ENCODE measurements at regions not wholly inside any gene's neighbourhood (a gene's known extent, or its start where the extent isn't known, plus 50 kb on each side); places are given as distances from the start of the nearest gene placed in this dataset.
"Not testable (repeated sequence)": the region's sequence is repeated elsewhere in the genome, so short reads cannot be mapped to it uniquely, and the experiment has no call there.

DNA sequence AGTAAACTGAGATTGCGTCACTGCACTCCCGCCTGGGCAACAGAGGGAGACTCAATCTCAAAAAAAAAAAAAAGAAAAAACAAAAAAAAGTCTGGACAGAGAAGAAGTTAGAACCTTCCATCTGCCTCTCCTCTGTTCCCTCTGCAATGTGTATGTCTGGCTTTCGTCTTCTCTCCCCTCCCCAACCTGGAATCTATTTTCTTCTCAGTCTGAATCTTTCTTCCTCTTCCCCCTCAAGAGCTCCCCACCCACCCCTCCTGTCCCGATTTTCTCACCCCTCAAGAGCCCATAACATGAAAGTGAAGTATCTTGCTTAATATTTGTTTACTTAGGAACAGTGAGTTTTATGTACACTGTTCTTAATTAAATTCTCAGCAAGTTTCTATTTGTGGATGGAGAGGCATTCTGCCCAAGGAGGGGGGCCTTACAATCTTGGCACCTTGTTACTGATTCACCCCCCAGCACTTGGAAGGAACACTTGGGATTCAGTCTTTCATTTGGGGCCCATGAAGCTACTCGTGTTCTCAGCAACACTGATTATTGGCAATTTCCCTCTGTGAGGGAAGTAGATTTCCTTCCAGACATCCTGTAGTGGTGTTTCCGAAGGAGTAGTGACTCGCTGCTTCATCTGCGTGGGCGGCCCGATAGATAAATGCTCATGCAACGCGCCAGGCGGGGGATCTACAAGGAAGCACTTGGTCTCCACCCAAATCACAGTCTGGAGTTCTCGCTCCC is 69.3 kb upstream of the SRSF6 start:
- Mint-ChIP-seq H3K9me3 (peaks cover 0 to 3% (median 0%) of the 10 kb centered on the region in 7 donors), H3K36me3 (no peaks in the 10 kb centered on the region), H3K4me1 (no peaks in the 10 kb centered on the region), H3K27me3 (peaks cover 12% of the 10 kb centered on the region), H3K27ac (no peak overlapping the region), H3K4me3 (no peak overlapping the region)
- no peak overlapping the region for H3K27ac ChIP-seq (ENCODE audit: insufficient read depth, low read length, poor library complexity, severe bottlenecking)
- no peaks in the 10 kb centered on the region for H3K4me1 ChIP-seq (ENCODE audit: control insufficient read depth, insufficient read depth, low read length, poor library complexity, severe bottlenecking)
- no peaks in the 10 kb centered on the region for H3K9me3 ChIP-seq (ENCODE audit: control insufficient read depth in 2 of 2, low read length in 2 of 2)
- no peak overlapping the region for H3K4me3 ChIP-seq (ENCODE audit: low read depth, low read length)
- DNase-seq (no peak), ATAC-seq (ENCODE audit: low read depth in 2 of 2) (no peak)
- peaks cover 3% of the 10 kb centered on the region for H3K27me3 ChIP-seq (ENCODE audit: control insufficient read depth, insufficient read depth, low read length)
- H3K36me3 ChIP-seq (ENCODE audit: control insufficient read depth, insufficient read depth, low read length), result no peaks in the 10 kb centered on the region

DNA sequence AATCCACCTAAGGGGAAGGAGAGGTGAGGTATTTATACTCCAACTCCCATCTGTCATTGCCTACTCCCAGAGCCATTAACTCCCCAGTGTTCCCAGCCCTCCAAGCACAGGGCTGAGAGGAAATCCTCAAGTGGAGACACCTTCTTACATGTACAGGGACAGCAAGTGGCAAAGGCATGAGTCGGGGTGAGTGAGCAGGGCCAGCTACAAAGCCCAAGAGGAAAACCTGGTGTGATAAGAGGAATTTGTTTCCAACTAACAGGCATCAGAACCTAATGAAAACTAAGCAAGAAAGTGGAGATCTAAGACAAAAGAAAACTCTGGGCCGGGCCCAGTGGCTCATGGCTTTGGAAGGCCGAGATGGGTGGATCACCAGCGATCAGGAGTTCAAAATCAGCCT is 70.0 kb upstream of the SRSF6 start:
- ATAC-seq (ENCODE audit: low read depth in 2 of 2) (no peak), DNase-seq (no peak)
- Histone ChIP-seq H3K9me3 (ENCODE audit: control insufficient read depth in 2 of 2, low read length in 2 of 2) (no peaks in the 10 kb centered on the region), H3K4me1 (ENCODE audit: control insufficient read depth, insufficient read depth, low read length, poor library complexity, severe bottlenecking) (no peaks in the 10 kb centered on the region), H3K27ac (ENCODE audit: insufficient read depth, low read length, poor library complexity, severe bottlenecking) (no peak overlapping the region), H3K27me3 (ENCODE audit: control insufficient read depth, insufficient read depth, low read length) (peaks cover 3% of the 10 kb centered on the region), H3K36me3 (ENCODE audit: control insufficient read depth, insufficient read depth, low read length) (no peaks in the 10 kb centered on the region), H3K4me3 (ENCODE audit: low read depth, low read length) (no peak overlapping the region)
- Mint-ChIP-seq H3K4me3 (no peak overlapping the region), H3K27me3 (peaks cover 12% of the 10 kb centered on the region), H3K27ac (no peak overlapping the region), H3K4me1 (no peaks in the 10 kb centered on the region), H3K9me3 (peaks cover 0 to 4% (median 0%) of the 10 kb centered on the region in 7 donors), H3K36me3 (no peaks in the 10 kb centered on the region)

DNA sequence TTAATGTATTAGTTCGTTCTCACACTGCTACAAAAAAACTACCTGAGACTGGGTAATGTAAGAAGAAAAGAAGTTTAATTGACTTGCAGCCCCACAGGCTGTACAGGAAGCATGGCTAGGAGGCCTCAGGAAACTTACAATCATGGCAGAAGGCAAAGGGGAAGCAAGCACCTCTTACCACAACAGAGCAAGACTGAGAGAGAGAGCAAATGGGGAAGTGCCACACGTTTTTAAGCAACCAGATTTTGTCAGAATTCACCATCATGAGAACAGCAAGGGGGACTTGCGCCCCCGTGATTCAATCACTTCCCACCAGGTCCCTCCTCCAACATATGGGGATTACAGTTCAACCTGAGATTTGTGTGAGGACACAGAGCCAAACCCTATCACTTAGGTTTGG is 70.8 kb upstream of the SRSF6 start:
- Mint-ChIP-seq H3K4me1 (no peaks in the 10 kb centered on the region), H3K4me3 (no peak overlapping the region), H3K27ac (no peak overlapping the region), H3K36me3 (no peaks in the 10 kb centered on the region), H3K9me3 (peaks cover 0 to 4% (median 0%) of the 10 kb centered on the region in 7 donors), H3K27me3 (peaks cover 12% of the 10 kb centered on the region)
- H3K4me1 ChIP-seq (ENCODE audit: control insufficient read depth, insufficient read depth, low read length, poor library complexity, severe bottlenecking), result no peaks in the 10 kb centered on the region
- ATAC-seq (ENCODE audit: low read depth in 2 of 2) (no peak), DNase-seq (no peak)
- H3K36me3 ChIP-seq (ENCODE audit: control insufficient read depth, insufficient read depth, low read length), result no peaks in the 10 kb centered on the region
- no peak overlapping the region for H3K27ac ChIP-seq (ENCODE audit: insufficient read depth, low read length, poor library complexity, severe bottlenecking)
- H3K4me3 ChIP-seq (ENCODE audit: low read depth, low read length), result no peak overlapping the region
- H3K27me3 ChIP-seq (ENCODE audit: control insufficient read depth, insufficient read depth, low read length), result peaks cover 3% of the 10 kb centered on the region
- H3K9me3 ChIP-seq (ENCODE audit: control insufficient read depth in 2 of 2, low read length in 2 of 2), result no peaks in the 10 kb centered on the region

DNA sequence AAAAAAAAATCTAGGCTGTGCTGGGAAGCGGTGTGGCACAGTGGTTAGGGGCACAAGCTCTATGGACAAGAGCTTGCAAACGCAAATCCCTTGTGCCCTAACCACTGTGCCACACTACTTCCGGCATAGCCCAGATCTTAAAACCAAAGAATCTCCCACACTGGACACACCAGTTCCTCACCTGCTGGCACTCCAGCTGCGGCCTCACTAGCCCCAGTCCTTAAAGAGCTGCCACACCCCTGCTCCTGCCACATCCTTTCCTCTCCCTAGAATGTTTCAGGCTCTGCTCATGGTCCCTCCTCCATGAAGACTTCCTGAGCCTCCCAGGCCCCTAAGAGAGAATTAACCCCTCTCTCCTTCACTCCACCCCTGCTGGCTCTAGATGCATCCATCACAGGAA is 71.8 kb upstream of the SRSF6 start:
- ATAC-seq (ENCODE audit: low read depth in 2 of 2) (no peak), DNase-seq (no peak)
- no peaks in the 10 kb centered on the region for H3K9me3 ChIP-seq (ENCODE audit: control insufficient read depth in 2 of 2, low read length in 2 of 2)
- H3K36me3 ChIP-seq (ENCODE audit: control insufficient read depth, insufficient read depth, low read length), result no peaks in the 10 kb centered on the region
- no peaks in the 10 kb centered on the region for H3K36me3 Mint-ChIP-seq
- H3K4me1 Mint-ChIP-seq, result no peaks in the 10 kb centered on the region
- H3K4me3 Mint-ChIP-seq, result no peak overlapping the region
- H3K27me3 Mint-ChIP-seq, result peaks cover 7% of the 10 kb centered on the region
- H3K9me3 Mint-ChIP-seq, result peaks cover 0 to 4% (median 0%) of the 10 kb centered on the region in 7 donors
- H3K27ac ChIP-seq (ENCODE audit: insufficient read depth, low read length, poor library complexity, severe bottlenecking), result no peak overlapping the region
- H3K27me3 ChIP-seq (ENCODE audit: control insufficient read depth, insufficient read depth, low read length), result peaks cover 1% of the 10 kb centered on the region
- no peak overlapping the region for H3K27ac Mint-ChIP-seq
- no peaks in the 10 kb centered on the region for H3K4me1 ChIP-seq (ENCODE audit: control insufficient read depth, insufficient read depth, low read length, poor library complexity, severe bottlenecking)
- H3K4me3 ChIP-seq (ENCODE audit: low read depth, low read length), result no peak overlapping the region

DNA sequence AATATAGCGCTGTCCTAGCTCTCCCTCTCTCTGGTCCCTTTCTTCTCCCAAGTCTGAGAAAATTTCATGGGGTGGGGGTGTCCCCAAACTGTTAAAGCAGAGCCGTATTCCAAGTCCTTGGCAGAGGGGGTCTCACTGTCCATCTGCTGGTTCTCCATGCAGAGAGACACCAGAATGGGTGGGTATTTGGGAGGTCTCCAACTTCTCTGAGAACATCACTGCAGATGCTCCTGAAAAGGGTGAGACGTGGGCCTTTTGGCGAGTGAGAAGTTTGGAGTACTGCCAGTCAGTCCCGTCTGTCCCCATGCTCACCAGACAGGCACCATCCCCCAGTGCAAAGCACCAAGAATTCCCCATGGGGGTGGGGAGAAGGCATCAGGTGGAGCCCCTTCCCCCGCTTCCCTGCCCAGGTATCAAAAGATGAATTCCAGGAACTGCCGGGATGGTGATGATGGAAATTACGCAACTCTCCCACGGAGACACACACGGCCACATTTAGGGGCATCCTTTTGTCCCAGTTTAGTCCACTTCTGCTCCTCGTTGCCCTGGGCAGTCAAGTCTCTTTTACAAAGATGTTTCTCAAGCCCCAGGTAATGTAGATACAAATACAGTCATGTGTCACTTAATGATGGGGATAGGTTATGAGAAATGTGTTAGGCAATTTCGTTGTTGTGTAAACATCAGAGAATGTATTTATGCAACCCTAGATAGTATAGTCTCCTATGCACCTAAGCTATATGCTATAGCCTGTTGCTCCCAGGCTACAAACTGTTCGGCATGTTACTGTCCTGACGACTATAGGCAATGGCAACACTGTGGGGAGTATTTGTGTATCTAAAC is 73.4 kb upstream of the SRSF6 start:
- Mint-ChIP-seq H3K9me3 (peaks cover 0 to 4% (median 0%) of the 10 kb centered on the region in 7 donors), H3K4me3 (no peak overlapping the region), H3K27me3 (peaks cover 7% of the 10 kb centered on the region), H3K36me3 (no peaks in the 10 kb centered on the region), H3K27ac (no peak overlapping the region), H3K4me1 (no peaks in the 10 kb centered on the region)
- Histone ChIP-seq H3K9me3 (ENCODE audit: control insufficient read depth in 2 of 2, low read length in 2 of 2) (no peaks in the 10 kb centered on the region), H3K27ac (ENCODE audit: insufficient read depth, low read length, poor library complexity, severe bottlenecking) (no peak overlapping the region), H3K36me3 (ENCODE audit: control insufficient read depth, insufficient read depth, low read length) (no peaks in the 10 kb centered on the region), H3K27me3 (ENCODE audit: control insufficient read depth, insufficient read depth, low read length) (peaks cover 4% of the 10 kb centered on the region), H3K4me3 (ENCODE audit: low read depth, low read length) (no peak overlapping the region), H3K4me1 (ENCODE audit: control insufficient read depth, insufficient read depth, low read length, poor library complexity, severe bottlenecking) (no peaks in the 10 kb centered on the region)
- DNase-seq, result no peak
- no peak for ATAC-seq (ENCODE audit: low read depth in 2 of 2)

DNA sequence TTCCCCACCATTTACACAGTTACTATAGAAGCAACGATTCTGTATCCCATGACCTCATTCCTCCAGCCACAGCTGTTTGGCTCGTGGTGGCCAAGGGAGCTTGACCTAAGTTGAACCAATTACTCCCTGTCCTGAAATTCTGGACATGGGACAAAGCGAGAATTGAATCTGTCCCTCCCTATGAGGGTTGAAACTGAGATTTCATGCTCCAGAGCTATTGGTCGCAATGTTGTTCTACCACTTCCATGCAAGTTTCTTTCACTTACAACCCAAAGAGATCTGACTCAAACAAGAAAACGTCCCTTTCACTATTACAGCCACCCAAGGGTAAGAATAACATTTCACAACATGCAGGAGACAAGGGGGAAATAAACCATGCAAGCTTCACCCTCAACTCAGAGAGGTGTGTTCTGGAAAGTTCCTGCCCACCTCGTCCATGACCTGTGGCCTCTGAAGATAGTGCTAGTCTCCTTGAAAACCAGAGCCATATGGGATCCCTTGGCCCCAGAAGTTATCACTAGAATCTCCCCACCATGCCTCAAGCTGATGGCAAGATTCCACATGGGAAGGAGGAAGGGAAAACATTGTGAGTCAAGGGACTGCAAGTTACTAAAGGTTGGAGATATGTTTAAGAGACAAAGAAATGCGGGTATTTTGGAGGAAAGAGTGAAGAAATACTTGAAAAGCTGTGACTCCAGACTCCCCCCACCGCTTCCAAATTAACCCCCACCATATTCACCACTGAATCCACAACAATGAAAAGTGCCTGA is 74.5 kb upstream of the SRSF6 start:
- no peak for DNase-seq
- no peak overlapping the region for H3K4me3 Mint-ChIP-seq
- ATAC-seq (ENCODE audit: low read depth in 2 of 2), result no peak
- peaks cover 7% of the 10 kb centered on the region for H3K27me3 Mint-ChIP-seq
- H3K36me3 ChIP-seq (ENCODE audit: control insufficient read depth, insufficient read depth, low read length), result no peaks in the 10 kb centered on the region
- H3K36me3 Mint-ChIP-seq, result no peaks in the 10 kb centered on the region
- peaks cover 0 to 6% (median 0%) of the 10 kb centered on the region in 7 donors for H3K9me3 Mint-ChIP-seq
- no peak overlapping the region for H3K4me3 ChIP-seq (ENCODE audit: low read depth, low read length)
- no peak overlapping the region for H3K27ac Mint-ChIP-seq
- H3K9me3 ChIP-seq (ENCODE audit: control insufficient read depth in 2 of 2, low read length in 2 of 2), result no peaks in the 10 kb centered on the region
- no peaks in the 10 kb centered on the region for H3K4me1 Mint-ChIP-seq
- peaks cover 4% of the 10 kb centered on the region for H3K27me3 ChIP-seq (ENCODE audit: control insufficient read depth, insufficient read depth, low read length)
- no peak overlapping the region for H3K27ac ChIP-seq (ENCODE audit: insufficient read depth, low read length, poor library complexity, severe bottlenecking)
- H3K4me1 ChIP-seq (ENCODE audit: control insufficient read depth, insufficient read depth, low read length, poor library complexity, severe bottlenecking), result no peaks in the 10 kb centered on the region

DNA sequence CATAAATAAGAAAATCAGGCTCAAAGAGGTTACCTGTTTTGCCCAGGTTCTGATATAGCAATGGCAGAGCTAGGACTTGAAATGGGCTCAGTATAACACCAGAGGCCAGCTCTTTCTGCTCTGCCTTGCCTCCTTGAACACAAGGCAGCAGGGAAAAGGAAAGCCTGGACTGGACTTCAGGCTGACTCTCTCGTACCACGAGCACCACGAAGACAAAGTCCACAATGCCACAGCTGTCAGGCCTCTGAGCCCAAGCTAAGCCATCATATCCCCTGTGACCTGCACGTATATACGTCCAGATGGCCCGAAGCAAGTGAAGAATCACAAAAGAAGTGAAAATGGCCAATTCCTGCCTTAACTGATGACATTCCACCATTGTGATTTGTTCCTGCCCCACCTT is 75.6 kb upstream of the SRSF6 start:
- H3K9me3 ChIP-seq (ENCODE audit: control insufficient read depth in 2 of 2, low read length in 2 of 2); H3K27me3 ChIP-seq (ENCODE audit: control insufficient read depth, insufficient read depth, low read length); H3K27me3 Mint-ChIP-seq; H3K36me3 ChIP-seq (ENCODE audit: control insufficient read depth, insufficient read depth, low read length); H3K27ac ChIP-seq (ENCODE audit: insufficient read depth, low read length, poor library complexity, severe bottlenecking); H3K4me1 ChIP-seq (ENCODE audit: control insufficient read depth, insufficient read depth, low read length, poor library complexity, severe bottlenecking); H3K36me3 Mint-ChIP-seq; H3K4me3 Mint-ChIP-seq; H3K4me3 ChIP-seq (ENCODE audit: low read depth, low read length); ATAC-seq (ENCODE audit: low read depth in 2 of 2); H3K27ac Mint-ChIP-seq; H3K9me3 Mint-ChIP-seq; DNase-seq; H3K4me1 Mint-ChIP-seq: not testable (repeated sequence)

Data from CD4-positive, CD25-positive, alpha-beta regulatory T cell (primary cell).